ENCODE measurements at regions not wholly inside any gene's neighbourhood (a gene's known extent, or its start where the extent isn't known, plus 50 kb on each side); places are given as distances from the start of the nearest gene placed in this dataset.

GRCh38 chr4:127069675-127070074 is 563.1 kb upstream of the INTU start:
- Histone ChIP-seq H3K9me3 (ENCODE audit: severe bottlenecking) (no peaks in the 10 kb centered on the region), H3K27me3 (ENCODE audit: insufficient read depth, low read depth, severe bottlenecking) (no peaks in the 10 kb centered on the region), H3K36me3 (no peaks in the 10 kb centered on the region), H3K4me3 (ENCODE audit: low read depth, low read length) (no peak overlapping the region), H3K27ac (no peak overlapping the region)
- no peak for DNase-seq
- TF ChIP-seq, protein P1, sequence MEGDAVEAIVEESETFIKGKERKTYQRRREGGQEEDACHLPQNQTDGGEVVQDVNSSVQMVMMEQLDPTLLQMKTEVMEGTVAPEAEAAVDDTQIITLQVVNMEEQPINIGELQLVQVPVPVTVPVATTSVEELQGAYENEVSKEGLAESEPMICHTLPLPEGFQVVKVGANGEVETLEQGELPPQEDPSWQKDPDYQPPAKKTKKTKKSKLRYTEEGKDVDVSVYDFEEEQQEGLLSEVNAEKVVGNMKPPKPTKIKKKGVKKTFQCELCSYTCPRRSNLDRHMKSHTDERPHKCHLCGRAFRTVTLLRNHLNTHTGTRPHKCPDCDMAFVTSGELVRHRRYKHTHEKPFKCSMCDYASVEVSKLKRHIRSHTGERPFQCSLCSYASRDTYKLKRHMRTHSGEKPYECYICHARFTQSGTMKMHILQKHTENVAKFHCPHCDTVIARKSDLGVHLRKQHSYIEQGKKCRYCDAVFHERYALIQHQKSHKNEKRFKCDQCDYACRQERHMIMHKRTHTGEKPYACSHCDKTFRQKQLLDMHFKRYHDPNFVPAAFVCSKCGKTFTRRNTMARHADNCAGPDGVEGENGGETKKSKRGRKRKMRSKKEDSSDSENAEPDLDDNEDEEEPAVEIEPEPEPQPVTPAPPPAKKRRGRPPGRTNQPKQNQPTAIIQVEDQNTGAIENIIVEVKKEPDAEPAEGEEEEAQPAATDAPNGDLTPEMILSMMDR (IDR thresholded peaks at IDR 0.05; ENCODE audit: low read depth, low read length): no peak

DNA sequence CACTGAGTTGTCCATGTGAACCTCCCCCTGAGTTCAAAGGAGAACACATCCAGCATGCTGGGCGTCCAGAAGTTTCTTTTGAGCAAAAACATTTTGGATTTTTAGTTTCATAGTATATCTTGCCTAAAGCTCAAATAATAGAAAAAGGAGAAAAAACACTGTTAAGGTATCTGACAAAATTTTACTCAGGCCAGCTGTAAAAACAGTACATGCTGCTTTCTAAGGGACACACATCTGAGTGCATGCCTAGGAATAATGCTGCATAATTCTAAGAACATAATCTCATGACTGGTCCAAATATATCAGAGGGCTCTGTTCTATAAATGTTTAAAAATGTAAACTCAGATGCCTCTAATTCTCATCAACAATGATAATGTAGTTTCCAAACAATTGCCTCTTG is 561.3 kb upstream of the INTU start:
- DNase-seq: no peak
- TF ChIP-seq, protein P1 (IDR thresholded peaks at IDR 0.05; ENCODE audit: low read depth, low read length): no peak
- Histone ChIP-seq H3K27me3 (ENCODE audit: insufficient read depth, low read depth, severe bottlenecking) (no peaks in the 10 kb centered on the region), H3K9me3 (ENCODE audit: severe bottlenecking) (no peaks in the 10 kb centered on the region), H3K4me3 (ENCODE audit: low read depth, low read length) (no peak overlapping the region), H3K36me3 (no peaks in the 10 kb centered on the region), H3K27ac (no peak overlapping the region)

DNA sequence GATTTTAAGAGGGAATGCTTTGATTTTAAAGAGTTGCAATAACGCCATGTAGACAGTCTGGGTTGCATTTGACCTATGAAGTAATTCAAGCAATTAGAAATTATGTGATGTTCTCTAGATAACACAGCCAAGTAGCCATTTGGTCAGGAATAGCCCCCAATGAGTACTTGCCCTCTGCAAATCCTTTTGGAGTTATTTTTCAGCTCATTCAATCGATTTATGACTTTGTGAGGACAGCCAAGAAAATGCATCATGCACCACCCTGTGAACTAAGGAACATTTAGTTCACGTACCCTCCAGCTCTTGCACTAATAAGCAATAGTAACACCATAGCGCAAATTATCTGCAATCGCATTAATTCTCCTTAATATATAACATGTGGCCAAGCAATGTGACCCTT is 552.6 kb upstream of the INTU start:
- H3K4me3 ChIP-seq (ENCODE audit: low read depth, low read length): no peak overlapping the region
- H3K9me3 ChIP-seq (ENCODE audit: severe bottlenecking): no peaks in the 10 kb centered on the region
- H3K36me3 ChIP-seq: no peaks in the 10 kb centered on the region
- TF ChIP-seq, protein P1 (IDR thresholded peaks at IDR 0.05; ENCODE audit: low read depth, low read length): no peak
- H3K27me3 ChIP-seq (ENCODE audit: insufficient read depth, low read depth, severe bottlenecking): no peaks in the 10 kb centered on the region
- H3K27ac ChIP-seq: no peak overlapping the region
- DNase-seq: no peak

- TF ChIP-seq, protein P1 (IDR thresholded peaks at IDR 0.05; ENCODE audit: low read depth, low read length): no peak
Observed at GRCh38 chr4:127081041-127081440, 551.7 kb upstream of the INTU start.

GRCh38 chr4:127082986-127083385 is 549.8 kb upstream of the INTU start:
- TF ChIP-seq, protein P1 (IDR thresholded peaks at IDR 0.05; ENCODE audit: low read depth, low read length): no peak
- Histone ChIP-seq H3K4me3 (ENCODE audit: low read depth, low read length) (no peak overlapping the region), H3K27ac (no peak overlapping the region), H3K9me3 (ENCODE audit: severe bottlenecking) (peaks cover 13% of the 10 kb centered on the region), H3K27me3 (ENCODE audit: insufficient read depth, low read depth, severe bottlenecking) (no peaks in the 10 kb centered on the region), H3K36me3 (no peaks in the 10 kb centered on the region)
- no peak for DNase-seq

More at GRCh38 chr4:127081041-127081440, 551.7 kb upstream of the INTU start:
- peaks cover 2% of the 10 kb centered on the region for H3K9me3 ChIP-seq (ENCODE audit: severe bottlenecking)
- DNase-seq: no peak
- no peaks in the 10 kb centered on the region for H3K27me3 ChIP-seq (ENCODE audit: insufficient read depth, low read depth, severe bottlenecking)
- no peak overlapping the region for H3K27ac ChIP-seq
- no peak overlapping the region for H3K4me3 ChIP-seq (ENCODE audit: low read depth, low read length)
- H3K36me3 ChIP-seq: no peaks in the 10 kb centered on the region

DNA sequence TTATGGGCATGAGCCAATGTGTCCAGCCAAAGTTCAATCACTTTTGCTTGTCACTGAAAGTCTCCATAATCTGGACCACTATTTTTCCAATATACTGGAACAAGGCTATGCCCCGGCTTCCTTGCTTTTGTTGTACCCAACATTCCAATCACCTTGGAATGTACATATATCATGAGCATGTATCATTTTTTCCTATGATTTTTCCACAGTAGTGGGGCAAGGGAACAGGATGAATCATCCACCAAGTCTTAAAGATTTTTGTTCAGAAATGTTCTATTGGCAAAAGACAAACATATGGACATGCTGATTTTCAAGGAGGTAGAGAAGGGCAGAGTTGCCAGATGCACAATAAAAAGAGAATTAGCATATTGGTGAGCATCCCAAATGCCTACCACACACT is 548.1 kb upstream of the INTU start:
- H3K27ac ChIP-seq: no peak overlapping the region
- TF ChIP-seq, protein P1 (IDR thresholded peaks at IDR 0.05; ENCODE audit: low read depth, low read length): no peak
- no peak for DNase-seq
- no peaks in the 10 kb centered on the region for H3K27me3 ChIP-seq (ENCODE audit: insufficient read depth, low read depth, severe bottlenecking)
- no peak overlapping the region for H3K4me3 ChIP-seq (ENCODE audit: low read depth, low read length)
- peaks cover 13% of the 10 kb centered on the region for H3K9me3 ChIP-seq (ENCODE audit: severe bottlenecking)
- H3K36me3 ChIP-seq: no peaks in the 10 kb centered on the region
